KOPT-K1 (cell line): ENCODE measurements at regions not wholly inside any gene's neighbourhood (a gene's known extent, or its start where the extent isn't known, plus 50 kb on each side); places are given as distances from the start of the nearest gene placed in this dataset.
"Not testable (repeated sequence)": the region's sequence is repeated elsewhere in the genome, so short reads cannot be mapped to it uniquely, and the experiment has no call there.

ENCODE experiments used
- H3K27ac ChIP-seq: fragments of 200-600 bp; sonication (generic); 2 replicates; pipeline ENCODE4 v1.5.1; 2016; ENCODE audit warnings: antibody characterized with exemption, mild to moderate bottlenecking, low read depth, low read length; ENCODE audit not compliant: poor library complexity, severe bottlenecking
- H3K36me3 ChIP-seq: fragments of 200-600 bp; sonication (generic); 2 replicates; pipeline ENCODE4 v1.5.1; 2017; ENCODE audit warnings: antibody characterized with exemption, mild to moderate bottlenecking, low read length, moderate library complexity; ENCODE audit not compliant: insufficient read depth
- H3K9me3 ChIP-seq: fragments of 200-600 bp; sonication (generic); 2 replicates; pipeline ENCODE4 v1.5.1; 2017; ENCODE audit warnings: antibody characterized with exemption, low read length, mild to moderate bottlenecking; ENCODE audit not compliant: insufficient read depth, poor library complexity, severe bottlenecking

DNA sequence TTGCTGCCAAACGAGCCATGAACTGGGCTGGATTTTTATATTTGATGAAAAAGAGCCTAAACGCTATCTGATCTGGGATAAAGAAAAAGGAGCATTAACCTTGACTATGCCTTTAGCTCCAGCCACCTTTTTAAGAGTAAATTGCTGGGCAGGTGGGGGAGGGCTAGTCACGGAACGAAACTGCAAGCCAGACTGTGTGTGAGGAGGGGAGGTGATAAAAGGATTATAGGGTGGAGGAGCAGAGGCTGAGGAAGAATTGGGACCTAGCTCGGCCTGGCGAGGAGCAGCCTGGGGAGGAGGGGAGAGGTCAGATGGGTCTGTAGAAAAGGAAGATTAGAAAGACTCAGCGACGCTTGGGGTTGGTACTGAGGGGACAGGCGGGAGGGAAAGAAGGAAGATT lies 183.1 kb downstream of the CD83 start:
- not testable (repeated sequence) for H3K27ac ChIP-seq, H3K36me3 ChIP-seq
- peaks cover 15% of the 10 kb centered on the region for H3K9me3 ChIP-seq

DNA sequence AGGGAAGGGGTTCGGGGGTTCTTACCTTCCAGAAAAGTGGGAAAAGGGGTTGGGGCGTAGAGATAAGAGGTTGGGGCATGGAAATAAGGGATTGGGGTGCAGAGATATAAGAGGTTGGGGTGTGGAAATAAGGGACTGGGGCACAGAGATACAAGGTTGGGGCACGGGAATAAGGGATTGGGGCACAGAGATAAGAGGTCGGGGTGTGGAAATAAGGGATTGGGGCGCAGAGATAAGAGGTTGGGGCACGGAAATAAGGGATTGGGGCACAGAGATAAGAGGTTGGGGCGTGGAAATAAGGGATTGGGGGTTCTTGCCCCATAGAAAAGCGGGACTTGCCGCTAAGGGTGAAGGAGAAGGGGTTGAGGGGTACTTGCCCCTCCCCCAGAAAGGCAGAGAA lies 183.9 kb downstream of the CD83 start:
- not testable (repeated sequence) for H3K27ac ChIP-seq, H3K36me3 ChIP-seq
- peaks cover 15% of the 10 kb centered on the region for H3K9me3 ChIP-seq

DNA sequence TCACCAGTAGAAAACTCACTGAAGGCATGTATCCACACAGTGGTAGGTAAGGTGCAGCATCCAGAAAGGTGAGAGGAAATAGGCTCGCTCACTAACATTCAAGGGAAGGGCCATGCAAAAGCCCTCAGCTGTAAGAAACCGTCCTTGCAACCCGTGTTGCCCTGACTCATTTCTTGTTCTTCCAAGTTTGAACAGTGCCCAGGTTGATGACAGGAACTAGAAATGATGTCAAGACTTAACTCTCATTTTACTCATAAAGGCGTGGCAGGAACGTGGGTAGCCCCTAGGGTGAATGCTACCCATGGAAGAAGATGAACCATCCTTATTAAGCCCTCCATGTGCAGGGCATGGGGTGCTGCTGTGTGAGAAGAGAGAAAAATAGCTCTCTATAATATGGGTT lies 187.6 kb downstream of the CD83 start:
- peaks cover 15% of the 10 kb centered on the region for H3K9me3 ChIP-seq
- H3K27ac ChIP-seq, result no peak overlapping the region
- no peaks in the 10 kb centered on the region for H3K36me3 ChIP-seq

DNA sequence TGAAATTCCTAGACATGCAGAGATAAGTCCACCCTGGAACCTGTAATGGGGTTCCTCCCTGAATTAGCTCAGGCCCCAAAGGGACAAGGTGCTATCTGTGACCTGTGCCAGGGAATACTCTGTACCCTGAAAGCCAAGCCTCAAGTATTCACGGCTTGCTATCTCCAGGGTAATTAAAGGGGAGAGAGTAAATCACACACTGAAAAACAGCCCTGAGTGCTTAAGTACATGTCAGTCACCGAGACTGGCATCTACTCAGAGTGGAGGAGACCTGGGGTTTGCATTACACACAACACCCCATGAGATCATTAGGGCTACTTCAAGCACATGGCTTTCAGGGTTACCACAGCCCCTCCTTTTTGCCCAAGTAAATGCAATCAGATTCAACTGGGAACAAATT lies 188.1 kb downstream of the CD83 start:
- Histone ChIP-seq H3K36me3 (no peaks in the 10 kb centered on the region), H3K9me3 (peaks cover 15% of the 10 kb centered on the region)

DNA sequence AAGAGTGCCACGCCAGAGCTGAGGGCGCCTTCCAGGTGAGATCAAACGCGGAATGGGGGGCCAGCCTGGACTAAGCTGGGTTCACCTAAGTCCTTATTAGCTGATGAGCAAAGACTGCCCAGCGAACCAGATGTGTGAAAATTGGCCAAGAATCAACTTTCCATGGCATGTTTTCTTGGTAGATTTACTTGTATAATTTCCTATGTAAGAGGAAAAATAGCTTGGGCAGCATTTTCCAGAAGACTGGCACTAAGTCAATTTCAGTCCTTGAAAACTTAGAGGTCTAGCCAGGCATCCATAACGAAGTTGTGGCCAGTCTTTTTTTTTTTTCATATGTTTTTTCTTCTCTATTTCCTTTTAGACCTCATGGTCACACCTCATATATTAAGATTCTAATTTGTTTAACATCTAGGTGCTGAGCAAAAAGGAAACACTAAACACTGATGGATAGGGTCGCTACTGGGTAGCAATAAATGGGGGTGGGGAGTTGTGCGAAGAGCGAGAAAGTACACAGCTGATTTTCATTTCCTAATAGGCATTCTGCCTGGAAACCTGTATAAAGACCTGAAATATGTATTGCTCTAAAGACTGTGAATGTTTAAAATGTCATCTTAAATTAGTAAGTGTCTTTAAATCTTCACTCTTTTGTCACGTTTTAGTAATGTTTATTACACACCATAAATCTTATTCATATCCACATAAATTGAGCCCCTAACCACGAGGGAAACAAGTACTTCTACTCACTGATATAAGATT lies 188.8 kb downstream of the CD83 start:
- Histone ChIP-seq H3K36me3 (no peaks in the 10 kb centered on the region), H3K27ac (no peak overlapping the region), H3K9me3 (peaks cover 15% of the 10 kb centered on the region)

More for the DNA sequence above, 188.1 kb downstream of the CD83 start:
- no peak overlapping the region for H3K27ac ChIP-seq

DNA sequence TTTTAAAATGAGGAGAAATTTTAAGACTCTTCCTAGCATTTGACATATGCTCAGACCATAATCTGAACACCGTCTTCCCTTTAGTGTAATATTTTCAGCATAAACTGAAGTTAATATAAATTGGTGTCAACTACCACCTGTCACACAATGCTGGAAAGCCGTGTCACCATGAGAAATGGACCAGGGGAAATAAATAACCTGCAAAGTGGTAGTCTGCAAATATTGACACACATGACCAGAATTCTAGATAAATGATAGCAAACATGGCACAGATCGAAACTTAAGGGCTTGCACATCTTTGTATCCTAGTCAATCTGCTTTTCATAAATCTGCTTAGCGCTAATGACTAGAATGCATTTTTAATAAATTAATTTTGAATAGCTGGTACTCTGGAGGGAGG lies 191.9 kb downstream of the CD83 start:
- Histone ChIP-seq H3K36me3 (no peaks in the 10 kb centered on the region), H3K9me3 (peaks cover 7% of the 10 kb centered on the region), H3K27ac (no peak overlapping the region)

DNA sequence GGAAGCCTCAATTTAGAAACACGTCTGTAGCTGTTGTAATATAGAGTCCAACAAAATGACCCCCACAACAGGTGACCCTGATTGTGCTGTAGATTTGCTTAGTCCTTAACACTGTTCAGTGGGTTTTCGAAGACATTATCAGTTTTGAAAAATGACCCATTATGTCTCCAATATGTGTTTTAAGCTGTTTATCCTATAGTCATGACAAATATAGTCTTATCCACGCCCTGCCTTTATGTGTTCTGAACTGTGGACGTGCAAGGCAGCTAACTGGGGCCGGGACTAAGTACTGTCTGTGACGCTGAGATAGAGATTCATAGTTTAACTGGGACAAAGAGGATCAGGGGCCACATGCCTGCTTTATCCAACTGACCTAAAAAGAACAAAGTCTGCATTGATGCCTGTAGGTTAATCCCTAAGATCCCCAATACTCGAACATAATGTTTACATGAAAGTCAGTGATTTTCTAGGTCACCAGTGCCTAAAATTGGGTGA lies 192.4 kb downstream of the CD83 start:
- Histone ChIP-seq H3K9me3 (peaks cover 10% of the 10 kb centered on the region), H3K36me3 (no peaks in the 10 kb centered on the region), H3K27ac (no peak overlapping the region)

DNA sequence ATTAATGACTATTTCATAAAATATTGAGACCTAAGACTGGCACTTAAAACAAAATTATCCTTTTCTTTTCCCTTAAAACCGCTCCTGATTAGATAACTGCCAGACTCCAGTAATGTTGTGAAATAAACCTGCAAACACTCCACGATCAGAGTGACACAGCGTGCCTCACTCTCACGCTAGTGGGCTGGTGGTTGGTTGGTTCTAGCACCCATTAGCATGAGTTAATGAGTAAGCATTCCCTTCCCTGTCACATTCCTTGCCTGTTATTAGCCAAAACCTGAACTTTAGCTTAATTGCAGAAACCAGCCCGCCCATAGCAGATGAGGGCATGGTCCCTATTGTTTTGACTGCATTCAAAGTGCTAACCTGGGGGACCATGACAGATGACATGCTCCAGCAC lies 193.4 kb downstream of the CD83 start:
- no peak overlapping the region for H3K27ac ChIP-seq
- no peaks in the 10 kb centered on the region for H3K36me3 ChIP-seq
- peaks cover 10% of the 10 kb centered on the region for H3K9me3 ChIP-seq

DNA sequence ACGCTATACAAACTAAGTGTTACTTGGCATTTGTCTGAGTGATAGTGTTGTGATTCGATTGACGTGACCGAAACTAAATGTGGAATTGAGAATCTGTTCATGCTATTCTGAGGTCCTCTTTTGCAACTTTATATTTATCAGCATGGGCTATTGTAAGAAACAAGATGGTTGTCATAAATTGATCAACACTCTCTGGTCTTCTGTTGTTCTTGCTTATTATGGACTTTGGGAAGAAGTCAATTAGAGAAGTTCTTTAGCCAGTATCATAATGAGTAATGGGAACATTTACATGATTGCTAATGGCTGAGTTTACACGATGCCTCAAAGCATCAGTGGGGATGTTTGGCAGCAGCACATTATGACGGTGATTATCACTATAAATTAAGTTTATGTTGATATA lies 195.0 kb downstream of the CD83 start:
- no peaks in the 10 kb centered on the region for H3K36me3 ChIP-seq
- H3K27ac ChIP-seq, result no peak overlapping the region
- peaks cover 10% of the 10 kb centered on the region for H3K9me3 ChIP-seq

DNA sequence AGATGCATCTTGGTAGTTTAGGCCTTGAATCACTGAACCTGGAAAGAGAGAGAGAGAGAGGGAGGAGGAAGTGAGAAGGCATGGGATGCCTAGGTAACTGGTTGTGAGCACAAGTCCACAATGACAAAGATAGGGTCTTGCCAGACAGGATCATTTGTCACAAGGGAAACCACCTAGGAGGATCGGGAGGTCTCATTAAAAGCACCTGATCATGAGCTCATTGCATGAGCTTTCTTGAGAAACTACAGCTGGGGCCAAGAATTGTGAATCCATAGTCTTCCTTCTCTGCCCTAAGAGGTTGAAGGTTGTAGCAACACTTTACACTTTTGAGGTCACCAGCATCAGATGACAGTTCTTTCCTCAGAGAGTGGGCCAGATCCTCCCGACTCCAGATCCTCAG lies 195.7 kb downstream of the CD83 start:
- Histone ChIP-seq H3K27ac (peak overlapping the region; percentile 1), H3K9me3 (peaks cover 10% of the 10 kb centered on the region), H3K36me3 (no peaks in the 10 kb centered on the region)

DNA sequence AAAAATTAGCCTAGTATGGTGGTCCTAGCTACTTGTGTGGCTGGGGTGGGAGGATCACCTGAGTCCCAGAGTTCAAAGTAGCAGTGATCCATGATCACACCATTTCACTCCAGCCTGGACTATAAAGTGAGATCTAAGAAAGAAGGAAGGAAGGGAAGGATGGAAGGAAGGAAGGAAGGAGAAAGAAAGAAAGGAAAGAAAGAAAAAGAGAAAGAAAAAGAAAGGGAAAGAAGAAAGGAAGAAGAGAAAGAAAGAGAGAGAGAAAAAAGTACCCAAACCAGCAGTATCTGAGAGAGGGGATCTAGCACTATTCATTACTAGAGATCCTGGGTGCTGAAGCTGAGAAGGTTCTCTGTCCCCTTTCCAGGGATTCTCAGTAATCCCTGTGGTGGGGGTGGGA lies 197.8 kb downstream of the CD83 start:
- peak overlapping the region; percentile 78 for H3K27ac ChIP-seq
- H3K36me3 ChIP-seq, result no peaks in the 10 kb centered on the region
- H3K9me3 ChIP-seq, result peaks cover 10% of the 10 kb centered on the region

DNA sequence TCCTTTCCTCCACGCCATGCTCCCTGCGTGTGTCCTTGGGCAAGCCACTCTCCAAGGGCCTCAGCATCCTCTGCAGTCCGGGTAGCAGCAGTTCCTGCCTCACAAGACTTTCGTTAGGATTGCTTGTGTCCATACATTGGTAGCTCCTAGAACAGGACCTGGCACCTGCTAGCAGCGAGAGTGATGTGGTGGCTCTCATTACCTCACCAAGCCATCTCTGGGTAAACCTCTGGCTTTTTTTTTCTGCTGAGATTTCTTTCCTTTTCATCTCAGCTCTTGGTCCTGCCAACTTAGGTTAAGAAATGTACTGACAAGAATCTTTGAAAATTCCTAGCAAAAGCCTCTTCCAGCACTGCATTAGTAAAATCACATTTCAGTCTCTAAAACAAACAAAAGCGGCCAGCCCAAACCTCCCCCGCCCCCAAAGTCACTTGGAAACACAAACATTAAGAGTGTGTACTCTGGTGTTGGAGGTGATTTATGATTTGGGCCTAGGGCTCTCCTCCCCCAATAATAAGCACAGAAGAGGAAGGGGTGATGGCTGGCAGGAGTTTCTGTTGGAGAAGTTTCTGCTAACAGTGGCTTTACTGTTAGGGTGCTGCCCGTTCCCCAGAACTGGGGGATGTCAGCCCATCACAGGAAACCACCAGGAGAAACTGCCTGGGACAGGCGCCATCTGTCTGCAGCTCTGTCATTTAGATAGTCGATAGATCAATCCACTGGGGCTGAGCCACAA lies 199.2 kb downstream of the CD83 start:
- H3K9me3 ChIP-seq, result peaks cover 10% of the 10 kb centered on the region
- H3K27ac ChIP-seq, result peak overlapping the region; percentile 78
- H3K36me3 ChIP-seq, result no peaks in the 10 kb centered on the region

DNA sequence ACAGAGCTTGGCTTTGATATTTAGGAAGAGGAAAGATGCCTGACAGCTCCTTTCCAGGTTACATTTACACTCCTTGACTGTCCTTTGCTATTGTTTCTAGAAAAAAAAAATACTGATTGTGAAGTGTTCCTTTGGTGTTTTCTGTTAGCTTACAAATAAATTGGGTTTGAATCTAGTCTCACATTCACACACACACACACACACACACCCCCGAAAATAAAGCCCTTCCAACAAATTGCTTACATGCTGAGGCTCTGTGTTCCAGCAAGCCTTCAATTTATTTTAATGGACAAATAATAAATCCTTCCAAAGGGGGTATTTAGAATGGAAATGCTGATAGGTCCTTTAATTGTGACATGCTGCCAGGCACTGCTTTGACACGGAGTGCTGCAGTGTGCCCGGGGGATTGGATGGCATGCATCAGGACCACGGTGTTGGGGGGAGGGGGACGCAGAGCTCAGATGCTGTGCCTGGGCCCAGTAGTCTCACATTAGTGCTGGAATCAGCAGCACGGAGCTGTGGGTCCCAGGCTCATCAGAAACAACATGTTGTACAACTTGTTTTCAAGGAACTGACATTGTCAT lies 199.9 kb downstream of the CD83 start:
- Histone ChIP-seq H3K36me3 (no peaks in the 10 kb centered on the region), H3K27ac (peak overlapping the region; percentile 78), H3K9me3 (peaks cover 6% of the 10 kb centered on the region)

DNA sequence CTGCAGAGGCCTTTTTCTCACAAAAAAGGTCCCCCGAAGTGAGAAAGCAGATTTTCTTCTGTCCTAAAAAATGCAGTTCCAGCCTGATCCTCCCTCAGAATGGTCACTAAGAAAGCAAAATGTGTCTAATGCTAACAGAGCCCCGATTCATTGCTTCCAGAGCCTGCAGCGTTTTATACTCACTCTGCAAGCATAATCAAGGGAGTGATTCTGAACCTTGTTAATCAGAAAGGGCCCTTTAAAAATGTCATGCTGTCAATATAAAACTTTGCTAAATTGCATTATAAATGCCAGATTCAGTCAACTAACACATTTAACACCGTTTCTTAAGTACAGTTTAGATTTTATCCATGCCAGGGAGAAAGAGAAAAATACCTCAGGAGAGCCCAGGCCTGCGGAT lies 202.8 kb downstream of the CD83 start:
- peak overlapping the region; percentile 24 for H3K27ac ChIP-seq

DNA sequence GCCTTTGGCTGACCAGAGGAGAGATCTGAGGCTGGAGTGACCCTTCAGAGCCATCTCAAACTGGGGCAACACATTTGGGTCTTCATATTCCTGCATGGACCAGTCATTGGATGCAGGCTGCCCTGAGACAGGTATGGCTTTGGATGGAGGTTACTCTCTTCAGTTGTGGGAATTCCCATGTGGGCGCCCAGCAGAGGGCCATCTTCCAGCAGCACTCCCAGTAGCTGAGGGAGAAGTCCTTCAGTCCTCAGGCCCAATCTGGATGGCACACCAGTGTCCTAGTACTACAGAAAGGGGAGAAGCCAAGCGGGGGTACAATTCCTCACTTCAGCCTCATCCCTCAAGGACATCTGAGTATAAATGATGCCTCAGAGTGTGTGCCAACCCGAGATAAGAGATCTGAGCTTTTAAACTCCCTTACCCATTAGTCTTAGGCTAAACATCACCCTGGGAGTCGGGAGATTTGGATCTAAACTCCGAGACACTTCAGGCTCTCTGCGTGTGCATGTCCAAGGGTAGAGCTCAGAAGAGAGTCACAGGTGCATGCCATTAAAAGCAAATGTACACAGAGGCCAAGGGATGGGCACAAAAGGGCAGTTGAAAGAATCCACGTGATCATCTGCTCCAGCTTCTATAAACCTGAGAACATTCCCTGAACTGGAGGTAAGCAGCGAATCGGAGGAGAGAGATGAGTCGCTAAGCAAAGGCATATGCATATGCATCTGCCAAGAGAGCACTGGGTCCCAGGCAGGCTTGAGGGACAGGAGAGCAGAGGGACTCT lies 204.6 kb downstream of the CD83 start:
- peak overlapping the region; percentile 22 for H3K27ac ChIP-seq
- H3K9me3 ChIP-seq, result no peaks in the 10 kb centered on the region
- no peaks in the 10 kb centered on the region for H3K36me3 ChIP-seq

More for the DNA sequence above, 202.8 kb downstream of the CD83 start:
- H3K36me3 ChIP-seq, result no peaks in the 10 kb centered on the region
- no peaks in the 10 kb centered on the region for H3K9me3 ChIP-seq
